ENCODE measurements at regions not wholly inside any gene's neighbourhood (a gene's known extent, or its start where the extent isn't known, plus 50 kb on each side); places are given as distances from the start of the nearest gene placed in this dataset.
"Not testable (repeated sequence)": the region's sequence is repeated elsewhere in the genome, so short reads cannot be mapped to it uniquely, and the experiment has no call there.

DNA sequence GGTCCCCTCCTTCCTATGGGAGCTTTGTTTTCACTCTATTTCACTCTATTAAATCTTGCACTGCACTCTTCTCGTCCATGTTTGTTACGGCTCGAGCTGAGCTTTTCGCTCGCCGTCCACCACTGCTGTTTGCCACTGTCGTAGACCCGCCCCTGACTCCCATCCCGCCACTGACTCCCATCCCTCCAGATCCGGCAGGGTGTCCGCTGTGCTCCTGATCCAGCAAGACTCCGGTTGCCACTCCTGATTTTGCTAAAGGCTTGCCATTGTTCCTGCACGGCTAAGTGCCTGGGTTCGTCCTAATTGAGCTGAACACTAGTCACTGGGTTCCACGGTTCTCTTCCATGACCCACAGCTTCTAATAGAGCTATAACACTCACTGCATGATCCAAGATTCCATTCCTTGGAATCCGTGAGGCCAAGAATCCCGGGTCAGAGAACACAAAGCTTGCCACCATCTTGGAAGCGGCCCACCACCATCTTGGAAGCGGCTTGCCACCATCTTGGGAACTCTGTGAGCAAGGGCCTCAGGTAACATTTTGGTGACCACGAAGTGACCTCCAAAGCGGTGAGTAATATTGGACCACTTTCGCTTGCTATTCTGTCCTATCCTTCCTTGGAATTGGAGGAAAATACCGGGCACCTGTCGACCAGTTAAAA is 2025.4 kb downstream of the OLFM4 start:
- TF ChIP-seq CTCF, ZNF747, ZNF18 (tag by site-specific recombination; IDR thresholded peaks at IDR 0.05): not testable (repeated sequence)
